Stimulated activated CD8-positive, alpha-beta memory T cell treated with anti-CD3 and anti-CD28 coated beads, Interleukin-4, amount 100 ng/mL, for 1 hour (primary cell): ENCODE measurements at regions not wholly inside any gene's neighbourhood (a gene's known extent, or its start where the extent isn't known, plus 50 kb on each side); places are given as distances from the start of the nearest gene placed in this dataset.
"Not testable (repeated sequence)": the region's sequence is repeated elsewhere in the genome, so short reads cannot be mapped to it uniquely, and the experiment has no call there.

Source experiments
- DNase-seq, 2 donors: peaks; one replicate each; pipeline ENCODE4 v3.0.0-alpha.2; 2020; ENCODE audit warnings: low read depth in 2 of 2, low spot score in 1 of 2

DNA sequence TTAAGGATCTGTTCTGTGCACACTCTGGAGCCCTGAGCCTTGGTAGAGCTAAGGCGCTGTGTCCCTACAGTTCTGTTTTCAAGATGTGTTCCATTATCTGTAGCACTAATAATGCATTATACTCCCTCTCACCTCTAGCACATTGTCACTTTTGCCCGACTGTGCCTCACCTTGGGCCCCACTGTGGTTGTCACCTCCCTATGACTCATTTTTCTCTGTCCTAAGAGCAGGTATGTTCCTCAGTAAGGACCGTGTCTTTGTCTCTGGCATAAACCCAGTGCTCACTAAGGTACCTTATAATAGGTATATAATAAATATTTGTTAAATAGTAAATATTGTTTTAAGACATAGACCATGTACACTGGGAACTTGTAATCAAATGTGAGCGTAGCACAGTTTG lies 942.5 kb upstream of the CITED2 start:
- no peak for DNase-seq

DNA sequence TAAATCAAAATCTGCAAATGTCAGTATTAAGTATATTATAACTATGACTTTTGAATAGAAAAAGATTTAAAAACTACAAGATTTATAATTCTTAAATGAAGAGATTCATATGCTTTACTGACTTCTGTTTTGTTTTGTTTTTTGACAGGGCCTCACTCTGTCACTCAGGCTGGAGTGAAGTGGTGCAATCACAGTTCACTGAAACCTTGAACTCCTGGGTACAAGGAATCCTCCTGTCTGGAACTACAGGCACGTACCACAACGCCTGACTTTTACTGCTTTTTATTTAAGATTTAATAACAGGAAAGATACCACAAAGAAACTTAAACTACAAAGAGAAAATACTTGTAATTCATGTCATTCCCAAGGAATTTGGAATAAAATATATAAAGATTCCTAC lies 940.2 kb upstream of the CITED2 start:
- no peak for DNase-seq

GRCh38 chr6:140311146-140311545 lies 936.7 kb upstream of the CITED2 start:
- no peak for DNase-seq

DNA sequence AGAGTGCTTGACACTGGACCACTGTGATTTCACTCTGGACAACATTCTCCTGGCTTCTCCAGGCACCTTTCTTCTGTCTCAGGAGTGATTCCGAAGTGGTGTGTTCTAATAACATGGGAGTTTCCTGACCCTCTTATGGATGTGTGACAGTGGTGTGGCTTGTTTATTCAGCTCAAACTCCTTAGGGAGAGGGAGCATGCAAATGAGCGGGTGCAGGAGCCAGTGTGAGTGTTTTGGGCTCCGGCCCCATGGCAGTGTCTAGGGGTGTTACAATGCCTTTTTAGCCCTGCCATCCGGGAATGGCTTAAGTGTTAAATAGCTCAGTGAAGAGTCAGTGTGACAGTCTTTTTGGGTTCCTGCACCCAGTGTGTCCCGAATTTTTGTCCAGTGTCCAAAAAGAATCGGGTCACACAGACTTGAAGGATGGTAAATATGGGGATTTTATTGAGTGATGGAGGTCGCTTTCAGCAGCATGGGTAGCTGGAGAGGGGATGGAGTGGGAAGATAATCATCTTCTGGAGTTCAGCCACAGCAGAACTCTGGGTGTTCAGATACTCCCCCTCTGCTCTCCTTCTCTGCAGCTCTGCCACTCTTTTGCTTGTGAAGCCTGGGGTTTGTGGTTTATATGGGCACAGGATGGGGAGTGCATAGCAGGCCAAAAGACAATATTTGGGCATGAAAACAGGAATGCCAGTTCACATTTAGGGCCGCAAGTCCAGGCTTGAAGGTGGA lies 928.9 kb upstream of the CITED2 start:
- DNase-seq, result no peak

GRCh38 chr6:140300331-140300730 lies 925.9 kb upstream of the CITED2 start:
- DNase-seq, result no peak

DNA sequence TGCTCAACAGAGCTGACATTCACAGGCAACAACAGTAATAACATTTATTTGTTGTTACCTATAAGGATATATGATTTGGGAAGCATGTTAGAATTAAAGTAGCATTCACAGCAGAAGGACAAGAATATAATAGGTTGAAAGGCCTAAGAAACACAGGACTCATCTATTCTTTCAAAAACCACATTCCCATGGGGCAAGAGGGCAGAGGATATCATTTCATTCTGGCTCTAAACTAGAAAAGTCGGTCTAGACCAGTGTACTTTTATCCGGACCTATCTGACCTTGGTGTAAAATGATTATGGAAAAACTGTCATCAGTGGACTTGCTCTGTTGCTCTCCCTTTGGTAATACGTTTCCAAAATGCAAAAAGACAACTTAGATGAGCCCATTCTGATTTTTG lies 914.7 kb upstream of the CITED2 start:
- DNase-seq, result no peak

DNA sequence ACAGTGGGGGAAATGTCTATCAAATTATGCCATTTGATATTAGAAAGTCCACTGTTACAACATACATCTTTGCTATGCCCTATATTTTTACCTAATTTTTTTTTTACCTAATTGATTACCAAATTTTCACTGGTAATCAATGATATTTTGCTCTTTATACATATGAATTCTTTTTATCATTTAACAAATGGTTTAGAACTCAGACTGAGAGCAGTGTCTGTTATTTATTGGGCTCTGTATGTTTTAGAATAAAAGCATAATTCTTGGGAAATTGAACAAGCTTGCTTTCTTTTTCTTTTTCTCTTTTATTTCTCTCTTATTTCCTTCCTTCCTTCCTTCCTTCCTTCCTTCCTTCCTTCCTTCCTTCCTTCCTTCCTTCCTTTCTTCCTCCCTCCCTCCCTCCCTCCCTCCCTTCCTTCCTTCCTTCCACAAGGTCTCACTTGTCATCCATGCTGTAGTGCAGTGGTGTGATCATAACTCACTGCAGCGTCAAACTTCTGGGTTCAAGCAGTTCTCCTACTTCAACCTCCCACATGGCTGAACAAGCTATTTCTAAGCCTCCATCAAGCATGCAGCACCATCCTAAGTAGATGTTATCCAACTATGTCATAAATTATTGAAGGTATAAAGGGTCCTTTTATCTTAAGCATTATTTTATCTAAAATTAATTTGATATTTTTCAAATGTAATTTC lies 911.7 kb upstream of the CITED2 start:
- no peak for DNase-seq

DNA sequence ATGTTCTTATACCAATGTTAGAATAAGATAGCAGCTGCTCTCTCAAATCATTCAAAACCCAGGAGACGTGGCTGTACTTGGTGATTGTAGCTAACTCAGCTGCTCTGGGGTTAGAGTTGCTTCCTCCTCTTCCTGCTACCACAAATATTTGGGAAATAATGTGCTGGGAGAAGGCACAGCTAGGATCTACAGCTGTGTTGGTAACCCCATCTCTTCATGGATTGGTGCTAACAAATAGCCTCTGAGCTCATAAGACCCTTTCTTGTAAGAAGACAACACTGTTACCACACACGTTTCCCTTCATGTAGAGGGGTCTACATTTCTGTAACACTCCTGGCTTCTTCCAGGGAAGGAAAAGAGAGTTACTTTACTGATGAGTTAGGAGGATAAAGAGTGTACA lies 911.0 kb upstream of the CITED2 start:
- DNase-seq, result no peak

- no peak for DNase-seq
These were observed 910.4 kb upstream of the CITED2 start for GRCh38 chr6:140284871-140285270.

GRCh38 chr6:140283197-140283596 lies 908.7 kb upstream of the CITED2 start:
- no peak for DNase-seq

GRCh38 chr6:140281767-140282166 lies 907.3 kb upstream of the CITED2 start:
- DNase-seq, result no peak

DNA sequence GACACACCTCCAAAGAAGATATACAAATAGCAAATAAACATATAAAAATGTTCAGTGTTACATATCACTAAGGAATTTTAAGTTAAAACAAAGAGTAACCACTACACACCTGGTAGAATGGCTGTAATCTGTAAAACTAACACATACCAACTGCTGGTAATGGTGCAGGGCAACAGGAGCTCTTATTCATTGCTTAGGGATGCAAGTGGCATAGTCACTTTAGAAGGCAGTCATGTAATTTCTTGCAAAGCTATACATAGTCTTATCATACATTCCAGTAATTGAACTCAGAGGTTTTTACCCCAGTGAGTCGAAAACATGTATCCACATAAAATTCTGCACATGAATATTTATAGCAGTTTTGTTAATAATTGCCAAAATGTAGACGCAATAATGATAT lies 906.8 kb upstream of the CITED2 start:
- no peak for DNase-seq

DNA sequence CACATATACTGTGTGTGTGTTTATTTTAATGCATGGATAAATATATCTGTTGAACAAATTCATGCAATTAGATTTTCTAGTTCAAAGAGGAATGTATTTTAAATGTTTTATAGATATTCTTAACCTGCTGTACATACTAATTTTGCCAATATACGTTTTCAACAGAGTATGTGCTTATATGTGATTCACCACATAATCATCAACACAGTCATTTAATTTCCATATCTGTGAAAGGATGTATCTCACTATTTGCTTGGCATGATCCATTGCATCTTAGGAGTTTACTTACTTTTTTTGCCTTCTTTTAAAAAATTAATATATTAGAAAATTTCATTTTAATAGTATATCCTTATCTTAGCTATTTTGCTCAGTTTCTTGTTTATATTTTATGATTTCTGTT lies 902.3 kb upstream of the CITED2 start:
- no peak for DNase-seq

DNA sequence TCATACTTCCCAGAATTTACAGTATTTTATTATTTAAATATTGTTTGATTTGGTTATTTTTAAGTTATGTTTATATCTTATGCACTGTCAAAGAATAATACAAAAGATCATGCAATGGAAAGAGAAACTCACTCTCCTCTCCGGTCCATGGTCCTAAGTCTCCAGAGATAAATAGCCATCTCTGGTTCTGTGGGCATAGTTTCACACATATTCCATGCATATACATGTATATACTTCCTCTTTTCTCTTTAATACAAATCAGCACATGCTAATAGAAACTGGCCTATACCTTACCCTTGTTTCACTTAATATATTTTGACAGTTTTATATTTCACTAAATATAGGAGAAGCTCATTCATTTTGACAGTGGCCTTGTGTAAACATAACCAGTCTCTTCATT lies 901.7 kb upstream of the CITED2 start:
- DNase-seq, result no peak

- no peak for DNase-seq
These were observed 901.3 kb upstream of the CITED2 start for GRCh38 chr6:140275725-140276124.

- no peak for DNase-seq
These were observed 900.1 kb upstream of the CITED2 start for GRCh38 chr6:140274548-140274947.

GRCh38 chr6:140271759-140272377 lies 897.4 kb upstream of the CITED2 start:
- DNase-seq, result no peak

DNA sequence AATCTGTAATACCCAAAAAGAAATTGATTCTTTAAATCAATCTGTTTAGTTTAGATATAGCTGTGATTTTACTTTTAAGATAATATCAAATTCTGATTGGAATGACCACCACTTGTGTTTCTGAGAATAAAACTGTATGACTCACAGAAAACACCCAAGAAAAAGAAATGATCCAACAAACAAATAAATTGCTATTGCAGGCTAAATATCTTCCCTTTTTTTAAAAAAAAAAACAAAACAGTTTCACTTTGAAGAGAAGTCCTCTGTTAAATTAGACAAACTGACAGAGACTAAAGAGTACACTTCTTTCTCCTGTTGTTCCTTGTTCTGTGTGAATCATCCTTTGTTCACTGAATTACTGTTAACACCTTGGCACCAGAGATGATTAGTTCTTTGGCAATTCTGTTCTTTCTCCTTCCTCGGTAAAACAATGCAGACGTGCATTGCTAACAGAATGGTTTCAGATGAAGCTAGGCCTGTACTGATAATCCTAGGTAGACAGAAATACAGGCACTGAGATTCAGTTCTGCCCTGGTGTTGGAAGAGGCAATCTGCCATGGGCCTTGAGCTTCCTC lies 895.2 kb upstream of the CITED2 start:
- no peak for DNase-seq

- DNase-seq, result no peak
These were observed 890.0 kb upstream of the CITED2 start for GRCh38 chr6:140264431-140264830.

DNA sequence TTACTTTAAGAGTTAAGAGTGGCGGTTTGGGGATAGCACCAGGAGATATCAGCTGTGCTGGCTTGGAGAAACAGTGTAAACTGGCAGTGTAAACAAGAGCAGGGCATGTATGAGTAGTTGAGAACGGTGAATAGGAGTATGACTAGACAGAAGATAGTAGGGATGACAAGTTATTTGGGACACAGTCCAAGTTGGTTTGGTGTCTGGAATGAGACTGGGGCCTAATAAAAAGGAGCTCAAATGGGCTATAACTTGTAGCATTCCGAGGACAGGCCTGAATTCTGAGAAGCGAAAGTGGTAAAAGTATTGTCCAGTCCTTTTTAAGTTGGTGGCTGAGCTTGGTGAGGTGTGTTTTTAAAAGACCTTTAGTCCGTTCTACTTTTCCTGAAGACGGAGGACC lies 883.9 kb upstream of the CITED2 start:
- DNase-seq, result not testable (repeated sequence)

DNA sequence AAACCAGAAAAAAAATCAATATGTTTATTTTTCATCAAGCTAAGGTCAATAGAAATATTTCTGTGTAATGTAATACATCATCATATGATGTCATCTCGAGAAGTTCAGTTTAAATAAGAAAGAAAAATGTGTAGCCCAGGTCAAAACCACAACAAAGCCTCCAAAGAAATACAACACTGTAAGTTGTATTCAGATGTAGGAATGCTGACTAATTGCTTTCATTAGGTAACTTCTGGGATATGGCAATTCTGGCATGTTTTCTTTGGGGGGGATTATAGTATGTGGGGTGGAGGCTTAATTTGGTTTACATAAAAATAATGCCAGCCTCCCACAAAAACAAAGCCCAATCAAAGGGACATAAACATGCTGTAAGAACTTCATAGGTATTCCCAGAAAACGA lies 881.8 kb upstream of the CITED2 start:
- DNase-seq, result no peak

DNA sequence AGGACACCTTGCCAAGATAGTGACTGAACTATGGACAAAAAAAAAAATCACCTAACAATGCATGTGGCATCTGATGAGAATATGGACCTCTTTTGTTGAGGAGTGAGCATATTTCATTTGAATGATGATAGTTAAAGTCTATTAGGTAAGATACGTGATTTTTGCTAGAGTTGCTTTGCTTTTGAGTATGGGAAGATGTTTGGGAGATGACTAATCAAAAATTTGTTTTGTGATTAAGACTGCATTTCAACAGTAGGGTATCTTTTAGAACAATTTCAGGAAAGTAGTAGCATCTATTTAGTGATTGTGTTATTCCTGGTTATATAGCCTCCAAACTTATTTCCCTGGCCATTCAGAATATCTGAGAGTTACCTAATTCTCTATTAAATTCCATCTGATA lies 878.6 kb upstream of the CITED2 start:
- DNase-seq, result no peak
